Vagina (tissue), 2 donors: ENCODE measurements at regions not wholly inside any gene's neighbourhood (a gene's known extent, or its start where the extent isn't known, plus 50 kb on each side); places are given as distances from the start of the nearest gene placed in this dataset.

ENCODE experiments used
- POLR2AphosphoS5 ChIP-seq, 2 donors: sonication (generic); formaldehyde crosslinking; IDR thresholded peaks; one replicate each; pipeline ENCODE4 v1.9.0; 2017; ENCODE audit warnings: antibody characterized with exemption in 2 of 2, mild to moderate bottlenecking in 2 of 2, low read depth in 1 of 2; ENCODE audit not compliant: insufficient read depth in 1 of 2
- TF ChIP-seq, protein P1 (sequence below), 3 experiments: fragments of 450-650 bp in 2 of 3; fragments of 200-600 bp in 1 of 3; sonication (generic) in 1 of 3; IDR thresholded peaks; one replicate each; pipeline ENCODE4 v1.5.1; 2017 to 2019; ENCODE audit warnings: antibody characterized with exemption in 3 of 3, mild to moderate bottlenecking in 2 of 3, moderate library complexity in 2 of 3

DNA sequence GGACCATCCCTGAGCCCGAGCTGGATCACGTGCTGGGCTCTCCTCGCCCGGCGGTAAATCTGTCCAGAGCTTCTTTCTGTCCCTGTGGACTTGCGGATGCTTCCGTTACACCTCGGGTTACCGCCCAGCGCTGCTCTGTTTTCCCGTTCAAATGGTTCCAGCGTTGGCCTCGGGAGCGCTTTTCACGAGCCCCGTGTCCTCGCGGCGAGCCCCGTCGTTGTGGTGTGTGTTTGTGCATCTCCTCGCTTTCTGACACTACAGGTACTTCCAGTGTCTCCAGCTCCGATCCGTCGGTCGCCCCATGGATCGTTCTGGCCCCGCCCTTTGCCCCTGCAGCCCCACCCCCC lies 77.4 kb downstream of the RTP5 start:
- TF ChIP-seq, protein P1, sequence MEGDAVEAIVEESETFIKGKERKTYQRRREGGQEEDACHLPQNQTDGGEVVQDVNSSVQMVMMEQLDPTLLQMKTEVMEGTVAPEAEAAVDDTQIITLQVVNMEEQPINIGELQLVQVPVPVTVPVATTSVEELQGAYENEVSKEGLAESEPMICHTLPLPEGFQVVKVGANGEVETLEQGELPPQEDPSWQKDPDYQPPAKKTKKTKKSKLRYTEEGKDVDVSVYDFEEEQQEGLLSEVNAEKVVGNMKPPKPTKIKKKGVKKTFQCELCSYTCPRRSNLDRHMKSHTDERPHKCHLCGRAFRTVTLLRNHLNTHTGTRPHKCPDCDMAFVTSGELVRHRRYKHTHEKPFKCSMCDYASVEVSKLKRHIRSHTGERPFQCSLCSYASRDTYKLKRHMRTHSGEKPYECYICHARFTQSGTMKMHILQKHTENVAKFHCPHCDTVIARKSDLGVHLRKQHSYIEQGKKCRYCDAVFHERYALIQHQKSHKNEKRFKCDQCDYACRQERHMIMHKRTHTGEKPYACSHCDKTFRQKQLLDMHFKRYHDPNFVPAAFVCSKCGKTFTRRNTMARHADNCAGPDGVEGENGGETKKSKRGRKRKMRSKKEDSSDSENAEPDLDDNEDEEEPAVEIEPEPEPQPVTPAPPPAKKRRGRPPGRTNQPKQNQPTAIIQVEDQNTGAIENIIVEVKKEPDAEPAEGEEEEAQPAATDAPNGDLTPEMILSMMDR (IDR thresholded peaks at IDR 0.05): no peak
- no peak for TF ChIP-seq POLR2AphosphoS5 (IDR thresholded peaks at IDR 0.05; ENCODE audit: insufficient read depth in 1 of 2, low read depth in 1 of 2)
